ENCODE measurements at regions not wholly inside any gene's neighbourhood (a gene's known extent, or its start where the extent isn't known, plus 50 kb on each side); places are given as distances from the start of the nearest gene placed in this dataset.

DNA sequence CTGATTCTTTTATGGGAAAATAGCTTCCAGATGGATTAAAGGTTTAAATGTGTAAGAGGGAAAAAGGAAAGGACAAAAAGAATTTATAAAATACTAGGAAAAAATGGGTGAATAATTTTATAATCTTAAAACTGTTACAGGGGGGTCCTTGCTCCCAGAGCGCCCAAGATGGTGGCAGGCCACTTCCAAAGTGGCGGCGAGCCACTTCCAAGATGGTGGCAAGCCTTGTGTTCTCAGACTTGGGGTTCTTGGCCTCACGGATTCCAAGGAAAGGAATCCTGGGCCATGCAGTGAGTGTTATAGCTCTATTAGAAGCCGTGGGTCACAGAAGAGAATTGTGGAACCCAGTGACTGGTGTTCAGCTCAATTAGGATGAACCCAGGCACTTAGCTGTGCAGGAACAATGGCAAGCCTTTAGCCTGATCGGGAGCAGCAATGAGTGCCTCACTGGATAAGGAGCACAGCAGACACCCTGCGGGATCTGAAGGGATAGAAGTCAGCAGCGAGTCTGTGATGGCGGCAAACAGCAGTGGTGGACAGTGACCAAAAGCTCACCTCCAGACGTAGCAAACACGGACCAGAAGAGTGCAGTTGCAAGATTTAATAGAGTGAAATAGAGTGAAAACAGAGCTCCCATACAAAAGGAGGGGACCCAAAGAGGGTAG lies 83.2 kb upstream of the SNCAIP start:
- intact Hi-C loops (cut with micrococcal nuclease) = no loop called here
- H2AFZ ChIP-seq (ENCODE audit: low read depth, low read length, poor library complexity, severe bottlenecking) = no peak overlapping the region
- ChIA-PET RAD21 (ENCODE audit: low non-redundant PET in 1 of 2, low total read pairs in 2 of 2, uncharacterized antibody in 2 of 2, unreplicated experiment in 2 of 2) (no interaction called here), POLR2A (no interaction called here), CTCF (no interaction called here)
- H3K9ac ChIP-seq (ENCODE audit: low read length) = no peak overlapping the region
- no peak for ATAC-seq
- H3K36me3 ChIP-seq (ENCODE audit: control insufficient read depth in 1 of 2, insufficient read depth in 2 of 2, low read length in 2 of 2) = no peaks in the 10 kb centered on the region
- no peaks in the 10 kb centered on the region for H3K27me3 ChIP-seq (ENCODE audit: insufficient read depth, low read length)
- TF ChIP-seq, protein P1, sequence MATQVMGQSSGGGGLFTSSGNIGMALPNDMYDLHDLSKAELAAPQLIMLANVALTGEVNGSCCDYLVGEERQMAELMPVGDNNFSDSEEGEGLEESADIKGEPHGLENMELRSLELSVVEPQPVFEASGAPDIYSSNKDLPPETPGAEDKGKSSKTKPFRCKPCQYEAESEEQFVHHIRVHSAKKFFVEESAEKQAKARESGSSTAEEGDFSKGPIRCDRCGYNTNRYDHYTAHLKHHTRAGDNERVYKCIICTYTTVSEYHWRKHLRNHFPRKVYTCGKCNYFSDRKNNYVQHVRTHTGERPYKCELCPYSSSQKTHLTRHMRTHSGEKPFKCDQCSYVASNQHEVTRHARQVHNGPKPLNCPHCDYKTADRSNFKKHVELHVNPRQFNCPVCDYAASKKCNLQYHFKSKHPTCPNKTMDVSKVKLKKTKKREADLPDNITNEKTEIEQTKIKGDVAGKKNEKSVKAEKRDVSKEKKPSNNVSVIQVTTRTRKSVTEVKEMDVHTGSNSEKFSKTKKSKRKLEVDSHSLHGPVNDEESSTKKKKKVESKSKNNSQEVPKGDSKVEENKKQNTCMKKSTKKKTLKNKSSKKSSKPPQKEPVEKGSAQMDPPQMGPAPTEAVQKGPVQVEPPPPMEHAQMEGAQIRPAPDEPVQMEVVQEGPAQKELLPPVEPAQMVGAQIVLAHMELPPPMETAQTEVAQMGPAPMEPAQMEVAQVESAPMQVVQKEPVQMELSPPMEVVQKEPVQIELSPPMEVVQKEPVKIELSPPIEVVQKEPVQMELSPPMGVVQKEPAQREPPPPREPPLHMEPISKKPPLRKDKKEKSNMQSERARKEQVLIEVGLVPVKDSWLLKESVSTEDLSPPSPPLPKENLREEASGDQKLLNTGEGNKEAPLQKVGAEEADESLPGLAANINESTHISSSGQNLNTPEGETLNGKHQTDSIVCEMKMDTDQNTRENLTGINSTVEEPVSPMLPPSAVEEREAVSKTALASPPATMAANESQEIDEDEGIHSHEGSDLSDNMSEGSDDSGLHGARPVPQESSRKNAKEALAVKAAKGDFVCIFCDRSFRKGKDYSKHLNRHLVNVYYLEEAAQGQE (IDR thresholded peaks at IDR 0.05; ENCODE audit: low read depth) = no peak
- TF ChIP-seq ZFX (IDR thresholded peaks at IDR 0.05) = no peak
- TF ChIP-seq SP1 (IDR thresholded peaks at IDR 0.05; ENCODE audit: low read depth) = no peak
- no peaks in the 10 kb centered on the region for H3K9me2 ChIP-seq (ENCODE audit: insufficient read depth)
- H3K9me3 ChIP-seq (ENCODE audit: control insufficient read depth in 1 of 2, insufficient read depth in 1 of 2, low read depth in 1 of 2, low read length in 2 of 2) = no peaks in the 10 kb centered on the region
- H4K20me1 ChIP-seq (ENCODE audit: insufficient read depth) = no peaks in the 10 kb centered on the region
- BruUV-seq (replicated peaks) = no TSS peak
- DNase-seq (ENCODE audit: low read depth, low spot score) = no peak
- no peak overlapping the region for H3K4me3 ChIP-seq (replicated peaks in 1 of 2; ENCODE audit: low read depth in 1 of 2, low read length in 2 of 2)
- H3K4me1 ChIP-seq (ENCODE audit: control insufficient read depth in 1 of 2, insufficient read depth in 2 of 2, low read length in 2 of 2) = no peaks in the 10 kb centered on the region
- no peak overlapping the region for H3K27ac ChIP-seq (ENCODE audit: low read depth, low read length)
- no peak overlapping the region for H3K4me2 ChIP-seq (ENCODE audit: low read length)
- no peaks in the 10 kb centered on the region for H3K79me2 ChIP-seq (ENCODE audit: insufficient read depth, low read length)

DNA sequence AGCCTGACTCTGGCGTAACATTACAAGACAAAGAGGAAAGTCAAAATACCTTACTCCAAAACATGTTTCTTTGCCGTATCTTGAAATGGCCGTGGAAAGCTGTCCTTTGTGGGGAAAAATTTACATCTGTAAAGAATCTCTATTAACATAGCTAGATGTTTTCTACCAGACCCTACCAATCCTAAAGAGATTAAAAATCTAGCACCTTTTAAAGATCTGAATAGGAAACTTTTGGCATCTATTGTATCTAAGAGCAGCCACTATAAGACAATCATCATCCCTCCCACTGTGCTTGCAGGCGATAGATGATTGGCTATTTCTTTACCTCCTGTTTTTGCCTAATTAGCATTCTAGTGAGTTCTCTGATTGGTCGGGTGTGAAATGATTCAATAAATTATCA lies 82.5 kb upstream of the SNCAIP start:
- CTCF ChIA-PET = no interaction called here
- TF ChIP-seq ZFX (IDR thresholded peaks at IDR 0.05) (no peak), POLR2A (IDR thresholded peaks at IDR 0.05; ENCODE audit: borderline replicate concordance, extremely low read depth, insufficient read depth, insufficient read length) (no peak), ELF1 (IDR thresholded peaks at IDR 0.05; ENCODE audit: borderline replicate concordance, low read depth) (no peak), FOSL1 (IDR thresholded peaks at IDR 0.05; ENCODE audit: low read depth) (no peak), POLR2AphosphoS5 (IDR thresholded peaks at IDR 0.05; ENCODE audit: low read depth, low read length) (no peak), SIN3A (IDR thresholded peaks at IDR 0.05; ENCODE audit: low read depth) (no peak), SRF (IDR thresholded peaks at IDR 0.05; ENCODE audit: low read depth) (no peak), EZH2 (IDR thresholded peaks at IDR 0.05) (no peak), SP1 (IDR thresholded peaks at IDR 0.05; ENCODE audit: low read depth) (no peak), JUND (IDR thresholded peaks at IDR 0.05) (no peak)
- TF ChIP-seq, protein P2, sequence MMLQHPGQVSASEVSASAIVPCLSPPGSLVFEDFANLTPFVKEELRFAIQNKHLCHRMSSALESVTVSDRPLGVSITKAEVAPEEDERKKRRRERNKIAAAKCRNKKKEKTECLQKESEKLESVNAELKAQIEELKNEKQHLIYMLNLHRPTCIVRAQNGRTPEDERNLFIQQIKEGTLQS (IDR thresholded peaks at IDR 0.05) = no peak
- TF ChIP-seq, protein P3, sequence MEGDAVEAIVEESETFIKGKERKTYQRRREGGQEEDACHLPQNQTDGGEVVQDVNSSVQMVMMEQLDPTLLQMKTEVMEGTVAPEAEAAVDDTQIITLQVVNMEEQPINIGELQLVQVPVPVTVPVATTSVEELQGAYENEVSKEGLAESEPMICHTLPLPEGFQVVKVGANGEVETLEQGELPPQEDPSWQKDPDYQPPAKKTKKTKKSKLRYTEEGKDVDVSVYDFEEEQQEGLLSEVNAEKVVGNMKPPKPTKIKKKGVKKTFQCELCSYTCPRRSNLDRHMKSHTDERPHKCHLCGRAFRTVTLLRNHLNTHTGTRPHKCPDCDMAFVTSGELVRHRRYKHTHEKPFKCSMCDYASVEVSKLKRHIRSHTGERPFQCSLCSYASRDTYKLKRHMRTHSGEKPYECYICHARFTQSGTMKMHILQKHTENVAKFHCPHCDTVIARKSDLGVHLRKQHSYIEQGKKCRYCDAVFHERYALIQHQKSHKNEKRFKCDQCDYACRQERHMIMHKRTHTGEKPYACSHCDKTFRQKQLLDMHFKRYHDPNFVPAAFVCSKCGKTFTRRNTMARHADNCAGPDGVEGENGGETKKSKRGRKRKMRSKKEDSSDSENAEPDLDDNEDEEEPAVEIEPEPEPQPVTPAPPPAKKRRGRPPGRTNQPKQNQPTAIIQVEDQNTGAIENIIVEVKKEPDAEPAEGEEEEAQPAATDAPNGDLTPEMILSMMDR (IDR thresholded peaks at IDR 0.05 in 2 of 3, conservative IDR thresholded peaks at IDR 0.05 in 1 of 3; ENCODE audit: borderline replicate concordance in 1 of 3, insufficient read depth in 1 of 3, low read depth in 2 of 3, low read length in 2 of 3) = no peak

More for the DNA sequence above, 82.5 kb upstream of the SNCAIP start:
- Histone ChIP-seq H3K79me2 (ENCODE audit: insufficient read depth, low read length) (no peaks in the 10 kb centered on the region), H3K9ac (ENCODE audit: low read length) (no peak overlapping the region), H3K9me2 (ENCODE audit: insufficient read depth) (no peaks in the 10 kb centered on the region), H3K4me1 (ENCODE audit: control insufficient read depth in 1 of 2, insufficient read depth in 2 of 2, low read length in 2 of 2) (no peaks in the 10 kb centered on the region), H3K36me3 (ENCODE audit: control insufficient read depth in 1 of 2, insufficient read depth in 2 of 2, low read length in 2 of 2) (no peaks in the 10 kb centered on the region), H3K4me3 (replicated peaks in 1 of 2; ENCODE audit: low read depth in 1 of 2, low read length in 2 of 2) (no peak overlapping the region), H2AFZ (ENCODE audit: low read depth, low read length, poor library complexity, severe bottlenecking) (no peak overlapping the region), H3K27ac (ENCODE audit: low read depth, low read length) (no peak overlapping the region), H3K9me3 (ENCODE audit: control insufficient read depth in 1 of 2, insufficient read depth in 1 of 2, low read depth in 1 of 2, low read length in 2 of 2) (no peaks in the 10 kb centered on the region), H3K4me2 (ENCODE audit: low read length) (no peak overlapping the region), H3K27me3 (ENCODE audit: insufficient read depth, low read length) (no peaks in the 10 kb centered on the region), H4K20me1 (ENCODE audit: insufficient read depth) (no peaks in the 10 kb centered on the region)
- ATAC-seq (no peak), DNase-seq (ENCODE audit: low read depth, low spot score) (no peak)
- intact Hi-C loops (cut with micrococcal nuclease) = no loop called here
- BruUV-seq (replicated peaks) = no TSS peak
- ChIA-PET POLR2A (no interaction called here), RAD21 (ENCODE audit: low non-redundant PET in 1 of 2, low total read pairs in 2 of 2, uncharacterized antibody in 2 of 2, unreplicated experiment in 2 of 2) (no interaction called here)

Data from HCT116 (cell line).